VCaP (cell line): ENCODE measurements at regions not wholly inside any gene's neighbourhood (a gene's known extent, or its start where the extent isn't known, plus 50 kb on each side); places are given as distances from the start of the nearest gene placed in this dataset.
A peak's percentile ranks its signal among the peaks of the same experiment; 100 is the strongest.

Experiments
- H3K27ac ChIP-seq: fragments of 450-650 bp; 2 replicates; pipeline ENCODE4 v1.5.1; 2017
- TF ChIP-seq, protein P1 (sequence below): fragments of 450-650 bp; conservative IDR thresholded peaks from 2 replicates; pipeline ENCODE4 v1.5.1; 2017; ENCODE audit warnings: mild to moderate bottlenecking, moderate library complexity

DNA sequence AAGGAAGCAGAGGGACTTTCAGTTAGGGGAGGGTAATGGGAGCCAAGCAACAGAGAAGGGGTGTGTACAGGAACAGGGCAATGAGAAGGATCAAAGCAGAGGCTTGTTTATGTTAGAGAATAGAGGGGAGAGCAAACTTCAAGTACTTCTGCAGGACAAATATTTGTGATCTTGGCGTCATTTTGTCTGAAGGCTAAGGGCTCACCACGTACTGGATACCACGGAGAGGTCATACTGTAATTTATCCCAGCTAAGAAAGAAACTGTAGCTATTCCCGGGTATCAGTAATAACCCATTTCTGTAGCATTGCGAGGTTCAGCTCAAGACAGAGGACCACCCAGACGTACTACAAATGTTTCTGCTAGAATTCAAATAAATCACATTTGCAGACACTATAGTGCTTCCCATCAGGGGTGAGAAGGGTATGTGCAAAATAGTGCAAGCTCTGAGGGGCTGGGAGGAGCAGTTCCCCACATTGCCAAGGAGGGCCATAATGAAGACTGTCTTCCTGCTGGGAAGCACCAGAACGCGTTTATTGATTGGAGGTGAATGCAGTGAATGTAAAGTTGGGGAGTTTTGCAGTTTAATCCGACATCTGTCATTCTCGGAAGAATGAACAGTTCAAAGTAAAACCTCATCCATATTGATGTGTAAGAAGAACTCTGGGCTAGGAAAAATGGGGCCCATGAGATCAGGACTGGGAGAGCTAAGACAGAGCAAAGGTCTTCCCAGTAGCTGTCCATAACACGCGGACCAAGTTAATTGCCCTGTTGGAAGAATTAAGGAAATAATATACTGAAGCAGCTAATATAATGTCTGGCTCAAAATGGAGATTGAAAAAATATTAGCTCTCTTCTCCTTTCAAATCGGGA is 136.9 kb downstream of the RWDD3 start:
- TF ChIP-seq, protein P1, sequence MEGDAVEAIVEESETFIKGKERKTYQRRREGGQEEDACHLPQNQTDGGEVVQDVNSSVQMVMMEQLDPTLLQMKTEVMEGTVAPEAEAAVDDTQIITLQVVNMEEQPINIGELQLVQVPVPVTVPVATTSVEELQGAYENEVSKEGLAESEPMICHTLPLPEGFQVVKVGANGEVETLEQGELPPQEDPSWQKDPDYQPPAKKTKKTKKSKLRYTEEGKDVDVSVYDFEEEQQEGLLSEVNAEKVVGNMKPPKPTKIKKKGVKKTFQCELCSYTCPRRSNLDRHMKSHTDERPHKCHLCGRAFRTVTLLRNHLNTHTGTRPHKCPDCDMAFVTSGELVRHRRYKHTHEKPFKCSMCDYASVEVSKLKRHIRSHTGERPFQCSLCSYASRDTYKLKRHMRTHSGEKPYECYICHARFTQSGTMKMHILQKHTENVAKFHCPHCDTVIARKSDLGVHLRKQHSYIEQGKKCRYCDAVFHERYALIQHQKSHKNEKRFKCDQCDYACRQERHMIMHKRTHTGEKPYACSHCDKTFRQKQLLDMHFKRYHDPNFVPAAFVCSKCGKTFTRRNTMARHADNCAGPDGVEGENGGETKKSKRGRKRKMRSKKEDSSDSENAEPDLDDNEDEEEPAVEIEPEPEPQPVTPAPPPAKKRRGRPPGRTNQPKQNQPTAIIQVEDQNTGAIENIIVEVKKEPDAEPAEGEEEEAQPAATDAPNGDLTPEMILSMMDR = no peak

DNA sequence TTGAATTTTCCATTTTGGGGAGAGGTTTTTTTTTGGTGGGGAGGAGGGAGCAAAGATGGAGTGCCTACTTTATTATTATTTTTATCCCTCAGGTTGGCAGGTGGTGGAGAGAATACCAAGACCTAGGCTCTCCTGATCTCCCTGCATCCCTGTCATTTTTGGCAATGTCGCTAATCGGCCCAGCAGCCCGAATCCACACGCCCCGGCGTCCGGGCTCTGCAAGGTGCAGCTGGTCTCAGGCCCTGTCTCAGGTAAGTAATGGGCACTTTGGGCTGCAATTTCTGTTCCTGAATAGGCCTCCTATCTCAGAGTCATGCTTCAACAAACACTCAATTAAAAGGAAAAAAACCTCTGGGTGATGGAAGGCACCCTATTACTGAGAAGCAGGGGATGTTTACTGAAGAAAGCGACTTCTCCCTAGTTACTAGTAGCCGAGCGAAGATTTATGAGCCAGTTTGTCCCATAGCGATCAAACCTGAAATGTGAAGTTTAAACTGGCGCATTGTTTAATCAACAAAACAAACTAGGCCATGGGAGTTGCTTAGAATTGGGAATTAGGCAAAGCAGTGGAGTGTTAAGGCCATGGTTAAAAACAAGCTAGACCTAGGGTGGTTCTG is 137.8 kb downstream of the RWDD3 start:
- TF ChIP-seq, protein P1 = no peak
- H3K27ac ChIP-seq = peak overlapping the region; percentile 98

More for the DNA sequence above, 136.9 kb downstream of the RWDD3 start:
- peak overlapping the region; percentile 98 for H3K27ac ChIP-seq

DNA sequence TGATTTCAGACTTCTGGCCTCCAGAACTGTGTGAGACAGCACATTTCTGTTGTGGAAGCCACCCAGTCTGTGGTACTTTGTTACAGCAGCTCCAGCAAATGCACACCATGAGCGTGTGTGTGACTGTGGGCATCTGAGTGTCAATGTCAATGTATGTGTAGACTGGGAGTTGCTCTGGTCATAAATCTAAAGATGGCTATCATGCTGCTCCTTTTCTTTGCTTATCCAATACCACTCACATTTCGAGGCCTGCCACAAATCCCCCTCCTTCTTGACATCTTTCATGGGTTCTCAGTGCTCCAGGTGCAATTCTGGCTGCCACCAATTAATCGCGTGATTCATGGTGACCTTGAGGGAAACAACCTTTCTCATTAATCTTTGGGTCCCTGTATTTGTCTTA is 141.2 kb downstream of the RWDD3 start:
- TF ChIP-seq, protein P1 = no peak

DNA sequence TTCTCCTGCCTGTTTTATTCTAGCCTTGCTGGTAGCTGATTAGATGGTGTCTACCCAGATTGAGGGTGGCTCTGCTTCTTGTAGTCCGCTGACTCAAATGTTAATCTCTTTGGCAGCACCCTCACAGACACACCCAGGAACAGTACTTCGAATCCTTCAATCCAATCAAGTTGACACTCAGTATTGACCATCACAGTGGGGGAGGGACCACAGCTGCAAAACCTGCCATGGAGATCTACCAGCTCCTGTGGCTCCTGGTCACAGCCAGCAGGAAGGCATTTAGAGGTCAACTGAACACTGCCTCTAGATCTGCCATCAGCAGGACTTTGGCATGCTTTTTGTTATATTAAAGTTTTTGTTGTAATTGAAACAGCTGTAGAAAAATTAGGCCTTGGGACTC is 146.9 kb downstream of the RWDD3 start:
- no peak overlapping the region for H3K27ac ChIP-seq
- TF ChIP-seq, protein P1 = no peak

More for the DNA sequence above, 141.2 kb downstream of the RWDD3 start:
- H3K27ac ChIP-seq = no peak overlapping the region

DNA sequence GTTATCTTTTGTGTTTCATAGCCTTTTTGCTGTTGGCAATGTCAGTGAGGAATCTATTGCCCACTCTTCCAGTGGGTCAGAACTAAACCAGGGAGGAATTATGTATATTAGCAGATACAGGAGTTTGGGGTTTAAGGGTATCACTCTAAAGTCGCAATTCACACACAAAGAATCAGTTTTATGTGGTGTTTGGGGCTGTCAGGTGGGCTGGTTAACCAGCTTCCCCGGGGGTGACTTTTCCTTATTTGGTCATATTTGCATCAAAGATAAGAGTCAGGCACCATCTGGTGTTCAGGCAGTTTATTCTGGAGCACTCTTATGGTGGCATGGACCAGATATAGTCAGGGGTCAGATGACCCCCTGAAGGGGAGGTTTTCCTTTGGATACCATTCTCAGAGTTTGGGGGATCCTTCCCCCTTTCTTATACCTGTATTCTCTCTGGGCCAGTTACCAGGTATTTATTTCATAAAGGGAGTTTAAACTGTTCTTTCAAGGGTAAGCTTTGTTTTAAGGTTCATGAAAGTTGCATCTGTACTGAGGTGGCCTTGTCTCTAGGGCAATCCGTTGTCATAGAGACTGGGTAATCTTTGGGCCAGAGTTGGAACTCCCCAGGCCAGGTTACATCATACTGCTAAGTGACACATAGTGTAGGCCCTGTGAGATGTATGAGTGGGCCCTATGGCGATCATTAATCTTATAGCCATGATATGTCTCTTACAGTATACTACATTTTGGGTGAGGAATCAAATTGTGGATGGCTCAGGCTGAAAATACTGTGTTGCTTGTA is 148.2 kb downstream of the RWDD3 start:
- no peak overlapping the region for H3K27ac ChIP-seq
- TF ChIP-seq, protein P1 = no peak

DNA sequence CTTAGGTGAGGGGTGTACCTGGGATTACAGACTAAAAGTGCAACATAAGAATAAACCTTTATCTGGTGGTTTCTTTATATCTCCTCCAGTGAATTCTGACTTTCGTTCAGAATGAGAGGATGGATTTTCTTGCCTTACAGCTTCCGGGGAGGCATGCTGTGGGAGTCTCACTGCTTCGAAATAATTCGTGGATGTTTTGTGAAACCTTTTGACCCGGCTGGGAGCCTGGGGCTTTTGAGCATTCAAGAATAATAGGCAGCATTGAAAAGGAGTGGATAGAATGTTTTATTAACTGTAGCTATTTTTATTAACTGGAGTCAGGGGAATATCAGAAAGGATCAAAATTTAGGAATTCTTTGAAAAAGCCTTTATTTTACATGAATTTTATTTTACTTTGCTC is 149.1 kb downstream of the RWDD3 start:
- no peak overlapping the region for H3K27ac ChIP-seq
- TF ChIP-seq, protein P1 = no peak

DNA sequence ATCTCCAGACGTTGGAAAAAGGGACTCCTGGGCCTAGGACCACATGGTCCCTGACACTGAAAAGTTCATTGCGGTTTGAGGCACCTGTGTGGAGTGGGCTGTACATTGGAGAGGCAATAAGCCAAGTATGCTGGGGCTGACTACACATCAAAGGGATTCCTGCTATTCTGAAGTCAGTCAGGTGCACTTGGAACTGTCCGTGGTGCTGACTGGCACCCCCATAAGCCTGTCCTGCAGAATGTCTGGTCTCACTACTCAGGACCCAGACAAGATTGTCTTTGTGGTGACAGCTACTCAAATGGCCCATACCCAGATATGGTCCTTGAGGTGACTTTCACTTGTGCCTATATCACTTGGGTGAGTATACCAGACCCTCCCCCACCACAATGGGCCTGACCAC is 150.6 kb downstream of the RWDD3 start:
- no peak overlapping the region for H3K27ac ChIP-seq
- TF ChIP-seq, protein P1 = no peak
